ENCODE measurements at regions not wholly inside any gene's neighbourhood (a gene's known extent, or its start where the extent isn't known, plus 50 kb on each side); places are given as distances from the start of the nearest gene placed in this dataset.

DNA sequence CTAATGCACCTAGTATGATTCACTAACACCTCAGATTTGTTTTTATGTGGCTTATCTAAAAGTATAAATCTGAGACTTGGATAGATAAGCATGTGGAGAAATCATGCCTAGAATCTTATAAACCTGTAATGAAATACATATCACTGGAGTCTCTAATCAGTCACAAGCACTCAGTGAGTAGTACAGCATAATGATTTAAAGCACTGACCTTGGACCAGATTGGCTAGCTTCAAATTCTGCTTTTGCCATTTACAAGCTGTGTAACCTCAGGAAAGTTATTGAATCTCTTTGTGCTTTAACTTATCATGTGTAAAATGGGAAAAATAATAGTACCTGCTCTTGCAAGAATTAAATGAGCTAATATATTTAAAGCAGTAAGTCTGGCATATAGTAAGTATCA lies 61.2 kb upstream of the ALDH1A1 start:
- DNase-seq (ENCODE audit: low read depth) = no peak

DNA sequence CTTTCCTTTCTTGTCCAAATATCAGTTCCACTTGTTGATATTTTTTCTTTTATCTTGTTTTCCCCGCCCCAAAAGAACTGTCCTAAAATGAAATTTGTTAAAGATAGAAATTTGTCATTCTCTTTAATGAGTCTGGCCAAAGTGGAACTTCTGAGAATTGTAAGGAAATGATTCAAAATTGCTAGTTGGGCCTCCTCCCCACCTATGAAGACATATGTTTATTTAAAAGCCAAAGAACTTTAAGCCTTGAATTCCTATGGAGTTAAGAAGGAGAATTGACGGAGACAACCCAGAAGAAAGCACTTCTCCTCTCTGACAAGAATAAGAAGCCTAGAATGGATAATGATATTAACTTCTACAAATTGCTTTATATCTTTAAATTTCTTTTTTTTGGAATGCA lies 59.1 kb upstream of the ALDH1A1 start:
- DNase-seq (ENCODE audit: low read depth) = no peak

GRCh38 chr9:73011181-73011750 lies 58.4 kb upstream of the ALDH1A1 start:
- DNase-seq (ENCODE audit: low read depth) = no peak

DNA sequence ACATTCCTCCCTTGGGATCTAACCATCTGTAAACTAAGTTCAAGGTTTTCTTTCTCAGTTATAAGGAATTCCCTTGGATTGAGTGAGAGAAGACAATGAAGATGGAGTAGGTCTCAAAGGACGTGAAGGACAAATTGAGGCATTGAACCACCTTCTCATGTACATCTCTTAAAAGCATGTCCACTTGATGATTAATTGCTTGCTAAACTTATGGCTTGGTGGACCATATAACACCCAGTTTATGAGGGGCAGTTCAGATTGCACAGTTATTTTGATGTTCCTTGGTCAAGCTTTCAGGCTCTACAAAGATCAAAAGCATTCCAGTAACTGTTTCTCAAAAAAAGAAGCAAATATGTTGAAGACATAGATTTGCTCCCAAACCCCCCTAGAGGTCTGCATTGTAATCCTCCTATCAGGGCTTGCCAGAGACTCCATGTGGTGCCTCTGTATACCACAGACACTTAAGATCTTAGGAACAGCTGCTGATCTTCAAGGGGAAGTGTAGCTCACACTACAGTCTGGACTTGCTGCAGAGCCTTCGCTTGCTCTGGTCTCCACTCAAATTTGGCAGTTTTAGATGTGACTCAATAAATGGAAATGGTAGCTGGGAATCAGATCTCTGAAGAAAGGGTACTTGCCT lies 56.9 kb upstream of the ALDH1A1 start:
- no peak for DNase-seq (ENCODE audit: low read depth)

- no peak for DNase-seq (ENCODE audit: low read depth)
Measured at GRCh38 chr9:73007966-73008672, 55.3 kb upstream of the ALDH1A1 start.

DNA sequence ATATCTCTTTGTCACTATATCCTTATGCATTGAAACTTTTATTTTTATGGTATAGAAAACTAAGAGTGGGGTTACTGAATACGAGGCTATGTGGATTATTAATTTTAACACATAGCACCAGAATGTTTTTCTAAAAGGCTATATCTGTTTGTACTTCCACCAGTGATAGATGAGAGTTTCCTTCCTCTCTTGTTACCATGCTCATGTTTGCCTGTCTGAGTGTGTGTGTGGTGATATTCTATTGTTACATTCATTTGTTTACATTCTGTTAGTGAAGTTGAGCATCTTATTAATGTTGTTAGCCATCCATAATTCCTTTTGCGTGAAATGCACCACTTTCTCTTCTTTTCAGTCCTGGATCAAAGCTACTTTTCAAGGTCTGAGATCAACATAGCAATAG lies 54.1 kb upstream of the ALDH1A1 start:
- DNase-seq (ENCODE audit: low read depth) = no peak
